K562 (cell line): ENCODE measurements at regions not wholly inside any gene's neighbourhood (a gene's known extent, or its start where the extent isn't known, plus 50 kb on each side); places are given as distances from the start of the nearest gene placed in this dataset.

Source experiments
- ATAC-seq: fragments of 200-7000 bp; cut with Tn5 transposase; 3 replicates; pipeline ENCODE4 v1.9.1; 2020; ENCODE audit warnings: moderate library complexity
- BruUV-seq: library from RNA; stranded (reverse); fragments of 400-500 nt; replicated peaks from 2 replicates; lab custom pipeline; 2021; lab: Mats Ljungman, UMichigan
- CTCF ChIA-PET: fragments of 300-600 bp; formaldehyde crosslinking; extraction: SDS; loops from one replicate; lab custom pipeline; 2021; ENCODE audit warnings: low intra/inter-chr PET ratio; lab: Yijun Ruan, JAX
- POLR2A ChIA-PET: fragments of 300-600, 350-650 bp; sonication (Branson Sonifier 250); formaldehyde crosslinking; extraction: SDS; loops from one replicate; lab custom pipeline; 2021; ENCODE audit warnings: antibody characterized with exemption, inconsistent platforms; lab: Yijun Ruan, JAX
- DNase-seq, 4 experiments: peaks; one replicate each; pipeline versions ENCODE4 v3.0.0 to v3.0.0-alpha.2; 2011 to 2018; ENCODE audit warnings: low spot score in 3 of 4, mixed read lengths in 3 of 4; ENCODE audit errors: extremely low read depth in 1 of 4
- FAIRE-seq: peaks from 2 replicates; lab custom pipeline; 2011; peaks lifted over from hg19 to GRCh38; lab: Jason Lieb, UNC
- H2AFZ ChIP-seq: 2 replicates; pipeline ENCODE4 v1.6.0; 2011; ENCODE audit warnings: low read depth, low read length, control low read depth, inconsistent platforms
- H3K27ac ChIP-seq: fragments of 200-600 bp; 3 replicates; pipeline ENCODE4 v1.8.0; 2011; ENCODE audit warnings: low read depth, mild to moderate bottlenecking, control low read depth, inconsistent platforms, low read length, moderate library complexity, mixed read lengths; ENCODE audit errors: extremely low read depth
- H3K27me3 ChIP-seq, 2 experiments: fragments of 300-600 bp in 1 of 2; 2 replicates in 1 of 2; 3 replicates in 1 of 2; pipeline versions ENCODE4 v1.6.0 to v1.8.0; 2011; ENCODE audit warnings: inconsistent platforms in 2 of 2, low read length in 2 of 2, mild to moderate bottlenecking in 1 of 2, mixed read lengths in 1 of 2, moderate library complexity in 1 of 2; ENCODE audit not compliant: control insufficient read depth in 2 of 2, insufficient read depth in 2 of 2
- H3K36me3 ChIP-seq: fragments of 300-600 bp; 3 replicates; pipeline ENCODE4 v1.8.0; 2011; ENCODE audit warnings: mild to moderate bottlenecking, low read length, inconsistent platforms; ENCODE audit not compliant: control insufficient read depth, insufficient read depth
- H3K4me1 ChIP-seq, 2 experiments: fragments of 200-600 bp in 1 of 2; replicated peaks in 1 of 2; 2 replicates in 1 of 2; 3 replicates in 1 of 2; pipeline versions ENCODE4 v1.5.1 to v1.8.0; 2011; ENCODE audit warnings: inconsistent platforms in 2 of 2, low read length in 2 of 2, mild to moderate bottlenecking in 1 of 2, mixed read lengths in 1 of 2, moderate library complexity in 1 of 2; ENCODE audit not compliant: control insufficient read depth in 2 of 2, insufficient read depth in 2 of 2
- H3K4me2 ChIP-seq: 2 replicates; pipeline ENCODE4 v1.6.1; 2011; ENCODE audit warnings: low read length, control low read depth, inconsistent platforms, mixed read lengths; ENCODE audit not compliant: insufficient read depth
- H3K4me3 ChIP-seq: fragments of 200-600 bp; sonication (generic), shearing (Covaris generic); 2 replicates; pipeline ENCODE4 v1.5.1; 2016; ENCODE audit warnings: control low read depth, inconsistent platforms
- H3K79me2 ChIP-seq: fragments of 200-600 bp; 3 replicates; pipeline ENCODE4 v1.8.0; 2011; ENCODE audit warnings: low read length, inconsistent platforms; ENCODE audit not compliant: control insufficient read depth, insufficient read depth
- H3K9ac ChIP-seq, 2 experiments: 2 replicates each; pipeline versions ENCODE4 v1.6.0 to v1.6.1; 2011; ENCODE audit warnings: low read depth in 2 of 2, low read length in 2 of 2, control low read depth in 1 of 2, inconsistent platforms in 1 of 2, mild to moderate bottlenecking in 1 of 2, mixed read lengths in 1 of 2; ENCODE audit not compliant: insufficient read depth in 1 of 2
- H3K9me1 ChIP-seq: one replicate; pipeline ENCODE4 v1.6.0; 2011; ENCODE audit warnings: inconsistent platforms, mild to moderate bottlenecking, low read length, moderate library complexity; ENCODE audit not compliant: control insufficient read depth, insufficient read depth
- H3K9me3 ChIP-seq: replicated peaks from 2 replicates; pipeline ENCODE4 v1.5.1; 2011; ENCODE audit warnings: low read depth, low read length, inconsistent platforms; ENCODE audit not compliant: control insufficient read depth, insufficient read depth
- H4K20me1 ChIP-seq: replicated peaks from 2 replicates; pipeline ENCODE4 v1.6.1; 2011; ENCODE audit warnings: low read length, inconsistent platforms, mixed read lengths; ENCODE audit not compliant: control insufficient read depth, insufficient read depth
- BRD4 ChIP-seq: fragments of 200-600 bp; sonication (generic); IDR thresholded peaks from 2 replicates; pipeline ENCODE4 v1.6.1; 2017; ENCODE audit warnings: inconsistent platforms
- E2F3 ChIP-seq: fragments of 250-450 bp; sonication (Bioruptor Pico); IDR thresholded peaks from 2 replicates; pipeline ENCODE4 v1.4.0; 2020; ENCODE audit warnings: mild to moderate bottlenecking
- EHMT2 ChIP-seq: fragments of 450-650 bp; IDR thresholded peaks from 2 replicates; pipeline ENCODE4 v1.6.1; 2018; ENCODE audit warnings: antibody characterized with exemption
- ETS1 ChIP-seq: conservative IDR thresholded peaks from 2 replicates; pipeline ENCODE4 v1.6.1; 2011; ENCODE audit warnings: low read depth, mild to moderate bottlenecking, low read length; ENCODE audit not compliant: control insufficient read depth
- HDAC2 ChIP-seq: fragments of 450-650 bp; IDR thresholded peaks from 2 replicates; pipeline ENCODE4 v1.6.1; 2016; ENCODE audit warnings: mild to moderate bottlenecking
- MYNN ChIP-seq, 2 experiments: sonication (generic); formaldehyde crosslinking in 1 of 2; IDR thresholded peaks; 2 replicates each; pipeline versions ENCODE4 v1.5.0 to v1.6.1; 2016 to 2020; ENCODE audit warnings: antibody characterized with exemption in 1 of 2, missing genetic modification reagents in 1 of 2
- U2AF2 ChIP-seq: fragments of 200-400 bp; formaldehyde crosslinking; optimal IDR thresholded peaks from 2 replicates; pipeline ENCODE3; 2017; ENCODE audit warnings: low read depth, mild to moderate bottlenecking, low read length
- ZFP36 ChIP-seq: fragments of 150-350 bp; IDR thresholded peaks from 2 replicates; pipeline ENCODE4 v1.6.1; 2018; ENCODE audit warnings: low read length, low read depth; ENCODE audit not compliant: partially characterized antibody
- ZNF134 ChIP-seq: fragments of 250-450 bp; sonication (Bioruptor Pico); conservative IDR thresholded peaks from 2 replicates; pipeline ENCODE4 v1.4.0; 2020
- WGBS: fragments of 100-300 bp; shearing (Covaris generic); methylation state at CpG from one replicate; pipeline ENCODE4 v1.1.6; 2016; ENCODE audit warnings: low coverage, mixed read lengths; ENCODE audit not compliant: insufficient coverage; ENCODE audit errors: missing lambda C conversion rate; 5-methylcytosine and 5-hydroxymethylcytosine counted together
- in situ Hi-C: fragments of 300-500 bp; cut with MboI; formaldehyde crosslinking; loops from 4 replicates; pipeline ENCODE4 v1.15.0; 2018; ENCODE audit warnings: inconsistent platforms, mixed read lengths
- intact Hi-C: fragments of 100-400 bp; cut with micrococcal nuclease; formaldehyde crosslinking; loops from 2 replicates; pipeline ENCODE4 v1.14.2; 2022

- 0% methylated on average over 2 of the region's 2 CpGs for WGBS
- FAIRE-seq (no peak), DNase-seq (no peak), ATAC-seq (no peak)
- no peaks in the 10 kb centered on the region for H4K20me1 ChIP-seq
- BruUV-seq = no TSS peak
- in situ Hi-C loops = no loop called here
- CTCF ChIA-PET = no interaction called here
- no peaks in the 10 kb centered on the region; the same call in 1 of the 2 replicates for H3K9me3 ChIP-seq
- no peak overlapping the region for H3K9ac ChIP-seq
- H3K27ac ChIP-seq = no peak overlapping the region
- intact Hi-C loops = no loop called here
- no peaks in the 10 kb centered on the region for H3K27me3 ChIP-seq
- no peak overlapping the region for H2AFZ ChIP-seq
- POLR2A ChIA-PET = no interaction called here
- H3K9me1 ChIP-seq = no peaks in the 10 kb centered on the region
- H3K36me3 ChIP-seq = no peaks in the 10 kb centered on the region
- TF ChIP-seq ETS1 (no peak), BRD4 (no peak), HDAC2 (no peak)
- H3K4me3 ChIP-seq = no peak overlapping the region
- no peak overlapping the region for H3K4me2 ChIP-seq
- H3K4me1 ChIP-seq = no peaks in the 10 kb centered on the region
- no peaks in the 10 kb centered on the region for H3K79me2 ChIP-seq
Observed at GRCh38 chr5:107320376-107320775, 350.4 kb downstream of the EFNA5 start.

GRCh38 chr5:107319901-107320300, 350.8 kb downstream of the EFNA5 start:
- no peak for DNase-seq
- intact Hi-C loops = no loop called here
- no peaks in the 10 kb centered on the region for H3K27me3 ChIP-seq
- no peaks in the 10 kb centered on the region for H3K4me1 ChIP-seq
- CTCF ChIA-PET = no interaction called here
- no peak for ATAC-seq
- TF ChIP-seq ZNF134 (CRISPR knock-in tag) = no peak
- no peak for TF ChIP-seq U2AF2
- TF ChIP-seq MYNN (IDR thresholded peaks at IDR 0.05) = no peak
- TF ChIP-seq MYNN (CRISPR knock-in tag; IDR thresholded peaks at IDR 0.05) = no peak
- TF ChIP-seq EHMT2 = no peak
- TF ChIP-seq ZFP36 = no peak
- no peak for TF ChIP-seq E2F3 (CRISPR knock-in tag)
- no peaks in the 10 kb centered on the region for H4K20me1 ChIP-seq
- H3K4me3 ChIP-seq = no peak overlapping the region
- in situ Hi-C loops = no loop called here
- 0% methylated on average over 1 of the region's 1 CpG for WGBS
- H3K4me2 ChIP-seq = no peak overlapping the region
- BruUV-seq = no TSS peak
- H3K9ac ChIP-seq = no peak overlapping the region
- no peak for FAIRE-seq
- no peaks in the 10 kb centered on the region for H3K79me2 ChIP-seq
- H3K27ac ChIP-seq = no peak overlapping the region
- H2AFZ ChIP-seq = no peak overlapping the region
- POLR2A ChIA-PET = no interaction called here
- H3K36me3 ChIP-seq = no peaks in the 10 kb centered on the region
- no peaks in the 10 kb centered on the region; the same call in 1 of the 2 replicates for H3K9me3 ChIP-seq
- H3K9me1 ChIP-seq = no peaks in the 10 kb centered on the region
